GM21737 (cell line): ENCODE measurements at regions not wholly inside any gene's neighbourhood (a gene's known extent, or its start where the extent isn't known, plus 50 kb on each side); places are given as distances from the start of the nearest gene placed in this dataset.

Experiments used
- ATAC-seq: cut with Tn5 transposase; IDR thresholded peaks from one replicate; pipeline ENCODE4 v1.9.1; 2021; ENCODE audit warnings: mild to moderate bottlenecking, moderate library complexity; ENCODE audit not compliant: unreplicated experiment

DNA sequence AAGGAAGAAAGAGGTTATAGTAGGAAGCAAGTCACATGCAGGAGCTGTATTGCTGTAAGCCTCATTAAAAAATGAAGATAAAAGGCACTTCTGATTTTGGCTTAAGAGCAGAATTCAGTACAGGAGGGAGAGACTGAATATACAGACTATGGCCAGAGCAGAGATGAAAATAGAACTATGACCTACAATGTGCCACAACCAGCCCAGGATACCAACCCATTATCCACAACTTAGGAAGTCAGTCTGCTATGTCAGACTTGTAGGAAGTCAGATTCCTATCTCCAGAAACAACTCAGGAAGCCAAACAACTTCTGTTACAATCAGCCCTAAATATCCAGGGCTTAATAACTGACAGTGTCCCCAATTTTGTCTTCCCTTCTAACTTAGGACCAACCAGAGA is 156.2 kb upstream of the ANKH start:
- no peak for ATAC-seq

DNA sequence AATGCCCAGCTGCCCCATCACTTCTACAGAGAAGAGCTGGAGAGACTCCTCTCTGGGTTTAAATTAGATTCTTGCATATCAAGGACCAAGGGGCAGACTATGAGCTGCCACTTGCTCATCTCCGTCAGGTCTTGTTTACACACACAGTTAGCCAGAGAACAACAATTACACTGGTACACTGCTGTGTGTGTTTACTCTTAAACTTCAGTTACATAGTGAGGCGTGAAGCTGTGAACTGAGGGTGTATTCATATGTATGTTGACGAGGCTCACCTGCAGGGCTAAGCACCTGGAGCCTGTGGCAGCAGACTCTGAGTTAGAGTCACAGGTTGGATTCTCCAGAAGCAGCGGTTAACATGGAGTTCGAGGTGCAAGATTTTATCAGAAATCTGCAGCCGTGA is 155.4 kb upstream of the ANKH start:
- no peak for ATAC-seq

DNA sequence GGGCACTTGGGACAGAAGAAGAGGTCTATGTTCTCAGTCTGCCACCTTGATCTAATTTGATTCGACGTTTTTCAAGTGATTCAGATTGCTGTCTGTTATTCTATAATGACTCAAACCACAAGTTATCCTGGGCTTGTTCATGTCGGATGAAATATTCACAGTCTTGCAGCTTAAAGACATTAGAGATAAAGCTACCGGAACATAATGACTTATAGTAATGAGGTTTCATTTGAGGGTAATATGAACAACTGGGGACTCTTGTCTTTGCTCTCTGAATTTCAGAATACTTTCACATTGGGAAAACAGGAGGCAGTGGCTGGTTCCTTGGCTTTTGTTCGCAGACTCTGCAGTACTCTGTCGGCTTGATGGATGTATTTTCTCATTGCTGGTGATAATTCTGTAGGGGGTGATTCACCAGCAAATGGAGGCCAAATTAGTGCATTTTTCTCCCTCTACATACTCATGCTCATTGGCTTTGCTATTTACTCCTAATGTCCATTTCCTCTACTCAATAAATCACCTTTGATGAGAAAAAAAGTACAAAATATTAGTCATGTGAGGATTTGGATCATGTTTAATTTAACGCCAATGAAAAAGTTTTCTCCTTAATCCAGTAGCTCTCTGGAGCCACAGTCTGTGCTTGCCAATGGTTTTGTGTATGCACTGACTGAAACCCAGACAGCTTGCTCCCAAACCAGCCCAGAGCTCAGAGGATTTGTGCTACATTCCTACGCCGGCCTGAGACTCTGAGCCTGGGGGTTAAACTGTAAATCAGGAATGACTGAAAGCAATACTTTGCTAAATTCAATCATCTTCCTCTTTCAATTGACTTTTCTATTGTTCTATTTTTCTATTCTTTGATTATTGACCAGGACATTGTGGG is 154.7 kb upstream of the ANKH start:
- no peak for ATAC-seq

DNA sequence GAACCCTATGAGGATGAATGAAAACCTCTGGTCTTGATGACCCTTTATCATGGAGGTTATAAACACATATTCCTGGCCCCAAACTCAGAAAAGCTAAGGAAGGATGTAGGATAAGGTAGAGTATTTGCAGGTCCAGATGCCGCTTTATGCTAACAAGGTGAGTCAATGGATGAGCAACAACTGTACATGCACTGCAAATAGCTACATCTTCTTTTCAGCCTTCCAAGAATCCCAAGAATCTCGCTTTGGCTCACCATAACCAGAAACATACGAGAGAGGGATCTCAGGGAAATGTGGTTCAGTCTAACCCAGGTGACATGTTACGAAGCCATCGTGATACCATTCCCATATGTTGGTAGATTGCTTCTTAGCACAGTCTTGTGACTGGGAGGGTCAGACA is 152.3 kb upstream of the ANKH start:
- ATAC-seq, result no peak

DNA sequence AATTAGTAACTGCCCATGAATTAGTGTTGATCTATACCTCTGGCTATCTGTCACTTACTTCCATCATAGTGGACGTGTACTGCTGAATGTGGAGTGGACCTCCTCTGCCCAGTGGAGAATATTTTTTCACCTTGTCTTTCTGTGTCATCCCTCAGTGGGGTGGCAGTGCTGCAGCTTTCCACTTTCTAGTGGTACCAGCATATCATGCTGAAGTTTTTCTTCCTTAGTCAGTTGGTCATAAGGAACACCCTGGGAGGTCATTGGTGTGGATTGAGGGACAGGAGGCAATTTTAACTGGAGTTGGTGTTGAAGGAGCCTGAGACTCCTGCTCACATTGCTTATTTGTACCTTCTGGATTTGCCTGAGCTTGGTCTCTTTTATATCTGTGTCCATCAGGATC is 151.7 kb upstream of the ANKH start:
- no peak for ATAC-seq

DNA sequence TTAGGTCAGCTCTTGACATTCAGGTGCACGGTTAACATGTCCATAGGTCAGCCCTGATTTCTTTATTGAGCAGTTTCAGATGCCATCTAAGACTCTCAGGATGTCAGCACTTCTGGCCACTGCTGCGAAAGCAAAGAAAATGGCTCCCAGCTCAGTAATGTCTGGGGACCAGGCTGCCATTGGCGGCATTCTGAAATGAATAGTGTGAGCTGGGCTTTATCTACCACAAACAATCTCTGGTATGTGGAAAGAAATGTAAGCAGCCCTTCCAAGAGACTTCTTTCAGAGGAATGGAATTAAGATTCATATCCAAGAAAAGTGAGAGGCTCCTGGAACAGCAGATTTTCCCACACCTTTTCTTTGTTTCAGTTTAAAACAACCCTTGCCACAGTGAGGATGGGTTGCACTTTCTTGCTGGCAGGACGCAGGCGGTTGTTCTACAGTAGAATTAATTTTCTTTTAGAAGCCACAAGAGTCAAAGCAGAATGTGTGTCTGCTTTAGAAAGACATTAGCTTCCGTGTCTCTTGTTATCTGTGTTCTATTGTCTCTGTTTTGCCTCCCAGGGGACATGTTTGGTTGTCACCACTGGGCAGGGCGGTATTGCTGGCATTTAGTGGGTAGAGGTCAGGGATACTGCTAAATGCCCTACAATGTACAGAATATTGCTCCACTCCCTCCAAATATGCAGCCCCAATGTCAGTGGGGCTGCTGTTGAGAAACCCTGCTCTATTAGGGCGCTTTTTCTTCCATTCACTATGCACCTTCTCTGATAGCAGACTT is 149.9 kb upstream of the ANKH start:
- no peak for ATAC-seq

DNA sequence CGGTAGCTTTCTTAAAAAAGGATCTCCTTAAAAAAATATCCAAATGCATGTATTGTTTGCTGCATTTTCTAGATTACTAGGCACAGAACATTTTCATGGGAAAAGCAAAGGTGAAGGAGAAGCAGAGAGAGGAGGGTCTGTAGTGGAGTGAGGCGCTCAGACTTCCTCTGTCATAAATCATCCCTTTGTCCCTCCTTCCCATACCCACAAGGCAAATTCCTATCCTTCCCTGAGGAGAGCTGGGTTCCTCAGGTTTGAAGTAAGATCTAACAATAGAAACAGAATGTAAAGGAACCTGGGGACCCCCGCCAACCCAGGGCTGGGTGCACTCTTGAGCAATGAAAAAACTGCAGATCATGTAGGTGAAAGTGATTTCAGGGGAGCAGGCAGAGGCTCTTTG is 149.2 kb upstream of the ANKH start:
- no peak for ATAC-seq

DNA sequence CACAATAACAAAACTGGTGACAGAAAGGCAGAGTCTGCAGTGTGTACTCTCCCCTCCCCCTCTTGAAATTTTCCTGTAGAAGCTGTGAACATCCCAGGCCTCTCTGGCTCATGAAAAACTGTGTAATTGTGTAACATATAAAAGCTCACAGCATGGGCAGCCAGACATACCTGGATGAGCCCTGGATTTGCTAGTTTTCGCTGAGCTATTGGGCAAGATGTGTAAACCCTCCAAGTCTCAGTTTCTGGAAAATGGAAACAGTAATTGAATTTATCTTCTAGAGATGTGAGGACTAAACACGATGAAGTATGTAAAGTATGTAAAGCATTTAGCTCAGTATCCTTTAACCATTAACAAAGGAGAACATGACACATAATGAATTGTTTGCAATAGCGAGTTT is 143.2 kb upstream of the ANKH start:
- no peak for ATAC-seq

DNA sequence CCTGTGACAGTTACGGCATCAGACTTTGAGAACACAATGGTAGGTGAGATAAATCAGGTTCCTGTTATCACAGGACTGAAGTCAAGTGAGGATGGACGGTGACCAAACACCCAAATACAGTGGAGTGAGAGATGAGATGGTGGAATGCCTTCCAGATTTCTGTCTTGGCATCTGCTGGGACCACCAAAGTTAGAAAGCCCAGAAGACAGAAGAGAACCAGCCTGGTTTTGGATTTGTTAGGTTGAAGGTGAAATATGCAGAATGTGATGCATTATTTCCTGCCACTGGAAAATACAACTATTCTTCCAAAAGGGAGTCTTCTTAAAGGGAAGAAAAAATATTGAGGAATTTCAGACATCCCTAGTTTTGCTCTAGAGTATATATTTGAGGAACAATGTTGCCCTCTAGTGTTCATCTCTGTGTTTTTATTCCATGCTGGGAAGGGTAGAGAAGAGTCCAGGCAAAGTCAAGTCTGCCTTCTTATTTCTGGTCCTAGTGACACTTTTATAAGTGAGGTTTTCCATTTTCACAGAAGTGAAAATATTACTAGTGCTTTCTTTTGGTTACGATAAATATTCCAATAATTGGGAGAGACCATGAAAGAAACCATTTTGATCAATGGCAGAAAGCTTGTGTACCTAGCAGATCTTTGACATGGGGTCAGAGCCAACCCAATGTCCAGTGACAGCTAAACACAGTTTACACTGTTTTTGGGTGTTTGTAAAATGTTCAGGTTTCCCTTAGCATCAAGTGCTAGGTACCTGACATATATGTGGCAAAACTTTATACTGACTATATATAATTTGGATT is 142.3 kb upstream of the ANKH start:
- ATAC-seq, result peak; percentile 62

DNA sequence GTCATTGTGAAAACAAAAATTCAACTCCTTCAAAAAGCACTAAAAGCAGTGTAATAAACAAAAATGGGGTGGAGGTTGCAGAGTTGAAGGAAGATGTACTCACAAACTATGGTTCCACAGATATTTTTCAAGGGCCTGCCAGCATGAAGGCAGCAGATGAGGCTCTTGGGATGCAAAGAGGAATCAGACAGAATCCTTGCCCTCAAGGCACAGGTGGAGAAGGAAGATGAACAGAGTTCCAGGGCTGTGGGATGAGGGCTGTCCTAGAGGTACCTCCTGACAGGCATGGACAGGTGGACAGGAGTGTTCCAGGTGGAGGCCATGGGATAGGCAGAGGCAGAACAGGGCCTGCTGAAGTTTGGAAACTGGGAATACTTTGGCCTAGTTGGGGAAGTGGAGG is 140.5 kb upstream of the ANKH start:
- ATAC-seq, result no peak

DNA sequence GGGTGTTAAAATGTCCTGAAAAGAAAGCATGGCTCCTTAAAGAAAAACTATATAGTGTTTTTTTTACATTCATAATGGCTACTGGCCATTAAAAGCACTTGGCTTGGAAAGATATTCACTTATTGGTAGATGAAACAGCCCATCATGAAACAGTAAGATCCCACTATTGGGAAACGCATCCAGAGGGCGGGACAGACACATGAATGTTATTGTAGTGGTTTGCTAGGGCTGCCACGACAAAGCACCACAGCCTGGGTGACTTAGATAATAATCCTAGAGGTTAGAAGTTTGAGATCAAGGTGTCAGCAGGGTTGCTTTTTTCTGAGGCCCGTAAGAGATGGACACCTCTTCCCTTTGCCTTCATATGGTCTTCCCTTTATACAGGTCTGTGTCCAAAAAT is 139.4 kb upstream of the ANKH start:
- no peak for ATAC-seq

DNA sequence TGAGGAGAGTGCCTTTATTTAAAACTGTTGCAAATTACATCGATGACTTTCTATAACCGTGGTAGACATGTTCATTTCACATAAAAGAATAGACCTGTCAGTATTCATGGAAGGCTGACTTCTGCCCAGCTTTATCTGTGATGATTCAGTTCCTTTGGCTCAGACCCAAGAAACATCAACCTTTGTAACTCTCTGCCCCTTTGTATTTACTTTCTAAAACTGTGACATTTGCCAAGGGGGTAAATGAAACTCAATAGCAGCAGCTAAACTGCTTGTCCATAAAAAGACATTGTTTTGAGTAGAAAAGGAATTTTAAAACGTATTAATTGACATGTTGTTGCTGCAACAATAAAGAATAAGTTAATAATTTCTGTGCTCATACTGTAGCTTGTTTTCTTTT is 137.8 kb upstream of the ANKH start:
- no peak for ATAC-seq

DNA sequence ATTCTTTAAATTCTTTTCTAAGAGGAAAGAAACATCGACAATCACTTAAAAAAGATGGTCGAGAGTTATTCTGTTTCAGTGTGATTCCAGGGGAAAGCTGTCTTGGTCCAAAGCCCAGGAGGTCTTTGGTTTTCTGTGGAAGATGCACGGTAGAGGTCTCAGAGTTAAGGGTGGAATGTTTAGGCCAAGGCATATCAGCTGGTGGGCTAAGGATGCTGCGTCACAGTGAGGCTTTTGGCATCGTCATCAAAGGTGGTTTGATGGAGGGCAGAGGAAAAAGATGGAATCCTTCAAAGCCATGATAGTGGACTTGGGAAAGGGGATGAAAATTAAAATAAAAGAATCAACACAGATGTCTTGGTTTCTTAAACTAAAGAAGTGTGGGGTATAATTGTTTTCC is 137.3 kb upstream of the ANKH start:
- ATAC-seq, result no peak

DNA sequence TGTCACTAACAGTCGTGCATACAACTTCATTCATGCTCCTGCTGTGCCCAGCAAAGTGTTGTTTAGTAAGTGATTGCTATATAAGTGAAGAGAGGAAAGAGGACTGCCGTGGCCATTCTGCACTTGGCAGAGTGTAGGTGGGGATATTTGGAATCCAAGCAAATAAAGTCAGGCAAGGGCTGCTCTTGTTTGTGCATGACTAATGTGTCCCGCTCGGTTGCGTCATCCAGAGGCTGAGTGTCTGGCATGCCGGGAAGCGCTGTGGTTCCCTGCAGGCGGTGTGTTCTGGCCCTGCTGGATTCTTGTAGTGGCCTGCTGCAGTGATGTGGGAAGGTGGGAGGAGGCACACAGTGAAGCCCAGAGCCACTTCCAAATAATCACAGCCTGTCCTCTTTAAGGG is 136.9 kb upstream of the ANKH start:
- no peak for ATAC-seq

DNA sequence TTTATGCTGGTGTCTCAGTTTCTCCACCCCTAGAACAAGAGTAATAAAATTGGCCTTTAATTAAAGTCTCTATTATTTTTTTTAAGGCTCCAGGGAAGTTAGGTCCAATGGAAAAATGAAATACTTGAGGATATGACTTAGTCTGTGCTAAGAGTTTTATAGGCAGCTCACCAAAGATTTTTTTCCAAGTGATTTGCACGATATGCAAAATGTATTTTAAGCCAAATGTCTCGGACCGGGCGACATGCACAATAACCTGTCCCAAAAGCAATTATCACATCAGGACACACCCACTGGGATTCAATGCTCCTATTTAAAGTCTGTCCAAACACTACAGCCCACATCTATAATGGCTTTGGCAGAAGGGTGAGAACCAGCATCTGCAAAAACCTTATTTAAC is 136.1 kb upstream of the ANKH start:
- no peak for ATAC-seq

DNA sequence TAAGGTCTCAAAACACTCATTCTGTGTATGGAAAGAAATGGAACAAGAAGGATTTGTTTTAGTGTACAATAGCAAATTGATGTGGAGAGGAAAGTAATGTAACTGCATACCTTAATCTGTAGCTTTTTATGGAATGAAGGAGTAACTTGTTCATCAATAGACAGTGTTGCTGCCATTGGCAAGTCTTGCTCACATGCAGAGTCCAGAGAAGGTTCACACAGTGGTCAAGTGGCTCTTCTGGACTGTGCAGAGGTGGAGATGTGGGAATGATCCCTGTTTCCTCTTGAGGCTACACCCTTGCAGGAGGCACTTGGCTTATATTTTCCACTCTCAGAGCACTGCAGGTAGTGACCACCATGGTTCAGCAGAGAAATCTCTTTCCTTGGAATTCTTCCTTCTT is 132.9 kb upstream of the ANKH start:
- ATAC-seq, result no peak

DNA sequence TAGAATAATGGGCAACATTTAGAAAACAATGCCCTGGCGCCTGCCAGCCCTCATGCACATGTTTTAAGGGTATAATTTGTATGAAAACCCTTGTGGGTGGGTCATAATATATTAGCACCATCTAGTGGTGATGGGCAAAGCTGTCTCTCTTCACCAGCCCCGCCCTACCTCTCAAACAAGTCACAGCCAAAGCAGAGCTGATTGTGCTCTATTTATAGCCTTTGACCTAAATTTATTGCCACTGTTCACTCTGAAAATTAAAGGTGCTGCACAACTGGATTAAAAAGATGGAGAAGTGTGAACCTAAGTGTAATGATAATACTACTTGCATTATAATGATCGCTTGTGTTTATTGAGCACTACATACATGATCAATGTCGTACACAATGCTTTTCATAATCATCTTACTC is 131.9 kb upstream of the ANKH start:
- peak; percentile 94 for ATAC-seq

DNA sequence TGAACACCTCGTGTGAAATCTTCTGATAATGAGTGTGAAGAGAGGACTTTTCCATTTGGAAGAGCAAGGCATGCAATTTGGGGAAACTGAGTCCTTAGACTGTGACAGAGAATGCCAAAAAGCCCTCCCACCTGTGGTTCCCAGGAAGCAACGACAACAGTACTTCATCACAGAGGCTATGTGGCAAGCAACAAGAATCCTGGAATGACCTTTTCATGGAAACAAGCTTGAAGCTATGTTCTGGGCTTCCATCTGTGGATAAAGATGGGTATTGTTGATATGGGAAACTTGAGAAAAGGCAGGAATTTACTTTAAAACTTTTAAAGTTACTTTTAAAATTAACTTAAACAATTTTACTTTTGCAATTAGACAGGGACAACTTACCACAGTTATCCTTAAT is 131.2 kb upstream of the ANKH start:
- no peak for ATAC-seq

DNA sequence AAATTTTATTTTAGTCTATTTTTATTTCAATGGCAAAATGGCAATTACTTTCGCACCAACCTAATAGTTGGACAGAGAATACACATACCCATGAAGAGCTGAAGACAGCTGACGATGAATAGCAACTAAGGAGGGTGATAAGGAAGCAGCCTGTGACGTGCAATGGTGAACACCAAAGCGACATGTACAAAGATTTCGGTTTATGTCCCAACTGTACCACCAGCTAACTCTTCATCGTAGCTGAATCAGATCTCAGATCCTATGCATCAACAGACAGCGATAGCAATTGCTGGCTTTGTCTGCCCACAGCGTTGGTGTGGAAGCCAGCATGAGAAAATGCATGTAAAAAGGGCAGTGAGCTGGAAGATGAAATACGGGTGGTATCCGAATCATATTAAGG is 130.6 kb upstream of the ANKH start:
- ATAC-seq, result no peak

DNA sequence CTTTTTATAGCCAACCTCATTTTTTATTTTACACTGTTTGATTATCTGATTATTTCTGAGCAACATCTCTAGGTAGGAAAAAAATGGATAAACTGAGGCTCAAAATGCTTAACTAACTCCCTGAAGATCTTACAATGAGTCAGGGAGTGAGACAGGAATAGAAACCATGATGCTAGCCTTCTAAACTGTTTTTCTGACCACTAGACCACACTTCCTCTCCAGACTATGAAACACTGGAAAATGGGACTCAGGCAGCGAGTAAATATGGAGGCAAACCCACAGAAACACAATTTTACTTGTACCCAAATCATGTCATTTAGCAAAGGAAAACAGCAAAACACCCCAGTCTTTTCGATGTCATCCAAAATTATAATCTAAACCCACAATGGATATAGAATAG is 129.9 kb upstream of the ANKH start:
- ATAC-seq, result no peak

DNA sequence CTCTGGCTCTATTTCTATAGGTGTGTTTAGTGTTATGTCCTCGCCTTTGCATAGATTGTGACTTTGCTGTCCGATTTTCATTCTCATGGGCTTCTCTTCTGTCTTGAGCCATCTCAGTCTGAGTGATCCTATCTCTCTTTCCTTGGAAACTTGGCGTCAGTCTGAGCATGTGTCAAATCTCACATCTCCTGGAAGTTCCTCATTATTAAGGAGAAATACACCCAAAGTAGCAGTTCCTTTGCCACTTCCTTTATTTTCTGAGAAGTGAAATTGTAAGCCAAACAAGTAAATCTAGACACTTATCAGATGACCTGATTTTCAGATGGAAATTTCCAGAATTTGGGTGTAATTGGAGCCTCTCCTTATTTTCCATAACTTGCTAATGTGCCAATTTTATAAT is 126.9 kb upstream of the ANKH start:
- no peak for ATAC-seq

DNA sequence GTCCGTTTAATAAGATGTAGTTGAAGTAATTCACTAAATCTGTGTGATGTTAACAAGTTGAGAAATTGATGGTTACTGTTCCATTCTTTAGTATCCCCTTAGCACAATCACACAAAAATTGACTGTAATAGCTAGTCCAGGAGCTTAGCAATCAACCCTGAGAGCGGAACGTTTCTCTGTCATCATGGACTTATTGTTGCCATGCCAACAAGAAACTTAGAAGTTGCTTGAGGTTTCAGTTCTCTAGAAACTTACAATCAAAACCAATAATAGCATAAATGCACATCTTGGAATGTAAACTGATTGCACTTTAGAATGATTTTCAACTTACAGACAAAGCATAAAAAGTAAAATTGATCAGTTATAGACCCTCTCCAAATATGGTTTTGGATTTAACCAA is 125.4 kb upstream of the ANKH start:
- ATAC-seq, result peak; percentile 75
